Hematopoietic multipotent progenitor cell treated with erythropoietin and hydrocortisone succinate and interleukin-3 and kit ligand, for 8 days (in vitro differentiated cells): ENCODE measurements at regions not wholly inside any gene's neighbourhood (a gene's known extent, or its start where the extent isn't known, plus 50 kb on each side); places are given as distances from the start of the nearest gene placed in this dataset.
"Not testable (repeated sequence)": the region's sequence is repeated elsewhere in the genome, so short reads cannot be mapped to it uniquely, and the experiment has no call there.

Source experiments
- DNase-seq: peaks from one replicate; pipeline ENCODE4 v3.0.0-alpha.2; 2015

DNA sequence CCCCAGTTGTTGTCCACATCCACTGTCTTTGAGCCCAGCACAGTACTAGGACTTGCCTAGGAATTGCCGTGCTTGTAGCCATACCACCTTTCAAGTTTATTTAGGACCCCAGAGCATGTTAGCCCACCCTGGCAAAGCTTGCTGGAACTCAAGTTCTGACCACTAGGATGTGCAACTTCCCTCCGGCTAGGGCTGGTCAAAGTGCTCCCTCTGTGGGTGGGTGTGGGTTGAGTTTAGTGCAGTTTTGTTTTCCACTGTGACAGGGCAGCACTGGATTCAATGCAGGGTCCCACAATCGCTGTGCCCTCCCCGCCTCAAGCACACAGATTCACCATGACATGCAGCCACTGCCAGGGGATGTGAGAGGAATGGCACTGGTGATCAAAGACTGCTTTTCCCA is 96.0 kb downstream of the RASGEF1B start:
- no peak for DNase-seq

DNA sequence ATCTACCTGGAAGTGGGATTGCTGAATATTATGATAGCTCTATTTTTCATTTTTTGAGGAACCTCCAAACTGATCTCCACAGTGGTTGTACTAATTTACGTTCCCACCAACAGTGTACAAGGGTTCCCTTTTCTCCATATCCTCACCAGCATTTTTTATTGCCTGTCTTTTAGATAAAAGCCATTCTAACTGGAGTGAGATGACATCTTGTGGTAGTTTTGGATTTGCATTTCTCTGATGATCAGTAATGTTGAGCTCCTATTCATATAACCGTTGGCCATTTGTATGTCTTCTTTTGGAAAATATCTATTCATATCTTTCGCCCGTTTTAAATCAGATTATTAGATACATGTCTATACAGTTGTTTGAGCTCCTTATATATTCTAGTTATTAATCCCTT is 101.8 kb downstream of the RASGEF1B start:
- no peak for DNase-seq

DNA sequence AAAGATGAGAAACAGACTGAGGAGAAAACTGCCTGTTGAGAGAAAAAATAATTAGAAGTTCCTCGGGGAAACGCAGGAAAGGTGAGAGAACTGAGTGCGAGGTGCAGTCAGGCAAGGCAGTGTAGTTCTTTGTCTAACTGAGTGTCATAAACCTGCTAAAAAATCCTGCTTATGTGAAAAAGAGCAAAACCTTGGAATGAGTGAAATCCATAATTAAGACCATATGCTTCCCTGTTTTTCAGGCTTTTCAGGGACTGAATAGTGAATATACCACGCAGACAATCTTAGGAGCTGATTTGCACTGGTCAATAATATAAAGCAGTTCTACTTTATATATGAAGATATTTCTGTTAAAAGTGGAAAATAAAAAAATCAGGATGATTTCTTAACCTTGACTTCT is 104.9 kb downstream of the RASGEF1B start:
- no peak for DNase-seq

DNA sequence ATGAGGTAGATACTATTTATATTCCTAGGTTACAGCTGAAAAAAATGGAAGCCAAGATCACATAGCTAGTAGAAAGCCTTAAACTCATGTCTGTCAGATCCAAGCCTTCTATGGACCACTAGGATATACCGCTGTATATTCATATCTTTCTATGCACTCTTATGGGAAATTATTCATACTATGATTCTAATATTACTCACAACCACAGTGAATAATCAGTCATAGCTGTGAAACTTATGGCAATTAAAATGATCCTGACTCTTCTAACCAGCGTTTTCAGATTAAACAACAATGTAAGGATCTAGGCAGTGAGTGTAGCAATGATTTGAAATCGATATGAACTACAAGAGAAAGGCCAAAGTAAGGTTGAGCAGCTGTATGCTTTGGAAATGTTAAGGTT is 111.0 kb downstream of the RASGEF1B start:
- DNase-seq, result no peak

DNA sequence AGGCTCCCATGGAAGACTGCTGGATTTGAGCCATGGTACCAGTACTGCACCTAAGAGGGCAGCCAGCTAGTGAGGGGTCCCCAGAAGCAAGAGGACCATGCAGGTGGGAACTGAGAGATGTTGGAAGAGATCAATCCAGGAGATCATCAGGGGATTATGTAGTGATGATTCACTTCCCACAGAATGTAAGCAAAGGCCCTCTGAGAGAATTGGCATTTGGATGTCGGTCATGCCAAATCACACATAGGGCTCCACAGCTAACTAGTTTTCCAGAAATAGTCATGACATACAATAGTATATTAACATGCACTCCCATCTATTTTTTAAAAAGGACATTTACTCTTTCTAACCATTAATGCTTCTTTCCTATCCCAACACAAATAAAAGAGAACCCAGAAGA is 112.5 kb downstream of the RASGEF1B start:
- no peak for DNase-seq

DNA sequence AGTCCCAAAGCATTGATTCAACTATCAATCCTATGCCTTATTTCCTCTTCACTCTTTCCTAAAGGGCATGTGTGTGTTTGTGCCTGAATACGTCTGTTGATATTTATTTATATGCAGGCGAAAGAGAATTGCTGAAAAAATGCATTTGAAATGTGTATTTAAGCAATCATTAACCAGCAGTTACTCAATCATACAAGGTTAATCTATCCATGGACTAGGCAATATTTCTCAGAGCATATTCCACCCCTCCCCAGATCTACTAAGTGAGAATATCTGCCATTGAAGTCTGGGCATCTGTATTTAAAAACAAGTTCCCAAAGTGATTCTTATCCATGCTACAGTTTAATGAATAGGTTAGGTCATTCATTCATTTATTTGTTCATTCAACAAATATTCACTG is 113.6 kb downstream of the RASGEF1B start:
- DNase-seq, result no peak

DNA sequence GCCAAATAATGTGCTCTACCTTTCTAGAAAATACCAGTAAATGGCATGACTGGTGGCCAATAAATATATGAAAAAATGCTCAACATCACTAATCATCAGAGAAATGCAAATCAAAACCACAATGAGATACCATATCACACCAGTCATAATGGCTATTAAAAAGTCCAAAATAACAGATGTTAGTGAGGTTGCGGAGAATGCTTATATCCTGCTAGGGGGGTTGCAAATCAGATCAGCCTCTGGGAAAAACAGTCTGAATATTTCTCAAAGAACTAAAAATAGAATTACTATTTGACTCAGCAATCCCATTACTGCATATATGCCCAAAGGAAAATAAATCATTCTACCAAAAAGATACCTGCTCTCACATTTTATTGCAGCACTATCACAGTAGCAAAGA is 115.1 kb downstream of the RASGEF1B start:
- no peak for DNase-seq

DNA sequence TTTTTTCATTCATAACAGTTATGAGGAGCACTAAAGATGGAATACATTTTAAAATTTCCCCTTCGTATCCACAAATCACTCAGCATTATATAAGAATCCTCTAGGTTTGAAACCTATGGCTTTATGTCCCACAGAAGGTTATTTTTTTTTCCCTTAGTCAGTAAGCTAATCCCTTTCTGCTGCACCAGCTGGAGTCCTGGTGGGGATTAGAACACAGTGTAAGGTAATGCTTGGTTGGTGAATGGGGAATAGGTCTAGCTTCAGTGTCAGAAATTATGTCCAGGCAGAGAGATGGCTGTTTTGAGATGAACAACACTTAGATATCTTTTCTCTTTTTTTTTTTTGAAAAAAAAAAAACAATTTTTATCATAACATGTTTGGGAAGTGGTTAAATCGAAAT is 116.6 kb downstream of the RASGEF1B start:
- no peak for DNase-seq

DNA sequence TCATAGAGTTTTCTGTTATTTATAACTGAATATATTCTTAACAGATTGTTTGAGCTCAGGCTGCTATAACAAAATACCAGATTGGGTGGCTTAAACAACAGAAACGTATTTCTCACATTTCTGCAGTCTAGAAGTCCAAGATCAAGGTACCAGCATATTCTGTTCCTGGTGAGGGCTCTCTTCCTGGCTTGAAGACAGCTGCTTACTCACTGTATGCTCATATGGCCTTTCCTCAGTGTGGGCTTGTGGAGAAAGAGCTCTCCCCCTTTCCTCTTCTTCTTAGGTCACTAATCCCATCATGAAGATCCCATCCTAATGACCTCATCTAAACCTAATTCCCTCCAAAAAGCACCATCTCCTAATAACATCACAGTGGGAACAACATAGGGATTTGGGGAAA is 117.8 kb downstream of the RASGEF1B start:
- no peak for DNase-seq

DNA sequence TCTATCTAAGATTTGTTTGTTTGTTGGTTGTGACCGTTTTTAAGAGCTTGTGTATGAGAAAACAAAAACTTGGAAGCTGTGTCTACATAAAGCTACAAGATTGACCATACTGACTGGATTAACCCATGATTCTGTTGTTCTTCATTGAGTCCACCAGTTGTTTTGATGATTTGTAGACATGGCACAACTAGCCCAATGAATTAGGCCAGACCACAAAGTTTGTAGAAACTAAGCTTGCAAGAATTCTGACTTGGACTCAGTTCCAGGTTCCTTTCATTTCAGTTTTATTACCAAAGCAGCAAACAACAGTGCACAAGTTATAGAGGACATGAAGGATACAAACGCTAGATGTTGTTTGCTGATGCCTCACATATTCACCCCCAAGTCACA is 119.3 kb downstream of the RASGEF1B start:
- DNase-seq, result no peak

DNA sequence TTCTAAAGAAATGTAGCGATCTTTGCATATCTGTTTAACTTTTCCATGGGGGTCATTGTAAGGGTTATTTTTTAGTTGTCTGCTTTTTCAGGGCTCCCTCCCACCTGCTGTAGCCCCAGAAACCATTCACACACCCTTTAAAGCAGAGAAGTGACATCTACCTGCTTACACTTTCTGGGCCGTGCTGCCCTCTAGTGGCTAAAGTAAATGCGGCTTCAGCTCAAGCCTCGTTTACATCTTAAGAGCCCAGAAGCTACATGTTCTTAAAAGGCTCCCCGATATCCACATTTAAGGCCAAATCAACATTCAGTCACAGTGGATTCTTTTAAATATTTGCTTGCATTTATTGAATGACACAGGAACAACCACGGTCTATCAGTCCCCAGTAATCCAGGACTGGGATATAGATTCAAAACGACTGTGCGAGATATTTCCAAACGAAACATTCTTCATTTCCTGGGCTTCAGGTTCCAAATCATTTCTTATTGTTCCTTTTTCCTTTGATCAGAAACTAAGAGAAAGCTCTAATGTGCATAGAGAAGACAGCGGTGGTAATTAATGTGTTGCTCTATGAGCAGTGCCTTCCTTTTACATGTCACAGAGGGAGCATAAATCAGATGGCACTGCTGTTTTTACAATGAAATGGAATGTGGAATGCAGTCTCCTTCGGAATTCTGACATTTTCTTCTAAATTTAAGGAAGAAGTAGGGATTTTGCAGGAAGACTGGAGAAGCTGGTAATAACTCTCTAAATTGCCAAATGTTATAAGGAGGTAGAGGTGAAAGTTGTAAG is 119.9 kb downstream of the RASGEF1B start:
- peak; percentile 82 for DNase-seq

DNA sequence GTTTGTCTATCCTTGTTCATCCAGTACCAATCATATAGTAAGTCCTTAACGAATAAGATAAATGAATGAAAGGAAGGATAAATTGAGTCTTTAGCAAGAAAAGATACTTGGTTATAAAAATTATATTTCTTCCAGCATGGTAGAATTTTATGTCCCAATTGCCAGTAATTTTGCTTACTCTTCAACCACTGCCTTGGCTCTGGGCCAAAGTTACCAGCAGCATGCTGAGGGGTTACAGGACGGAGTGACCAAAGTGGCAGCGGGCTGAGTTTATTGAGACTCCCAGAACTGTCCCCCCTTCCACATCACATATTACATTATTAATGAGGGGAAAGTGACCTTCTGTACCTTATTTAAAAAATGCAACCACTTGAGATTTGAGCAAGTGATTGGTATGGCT is 121.7 kb downstream of the RASGEF1B start:
- DNase-seq, result no peak

DNA sequence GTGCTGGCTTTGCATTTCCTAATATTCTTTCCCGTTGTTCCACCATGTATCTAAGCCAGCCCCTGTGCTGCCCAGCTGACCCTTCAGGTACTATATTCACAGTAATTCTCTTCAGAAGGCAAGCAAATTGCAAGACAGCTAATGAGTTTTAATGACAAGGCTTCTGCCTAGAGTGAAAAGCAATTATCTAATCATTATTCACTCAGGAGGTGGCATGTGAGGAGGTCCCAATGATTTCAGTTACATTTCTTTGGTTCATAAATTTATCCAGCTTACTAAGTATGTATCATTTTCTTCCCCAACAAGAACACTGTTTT is 123.0 kb downstream of the RASGEF1B start:
- no peak for DNase-seq

DNA sequence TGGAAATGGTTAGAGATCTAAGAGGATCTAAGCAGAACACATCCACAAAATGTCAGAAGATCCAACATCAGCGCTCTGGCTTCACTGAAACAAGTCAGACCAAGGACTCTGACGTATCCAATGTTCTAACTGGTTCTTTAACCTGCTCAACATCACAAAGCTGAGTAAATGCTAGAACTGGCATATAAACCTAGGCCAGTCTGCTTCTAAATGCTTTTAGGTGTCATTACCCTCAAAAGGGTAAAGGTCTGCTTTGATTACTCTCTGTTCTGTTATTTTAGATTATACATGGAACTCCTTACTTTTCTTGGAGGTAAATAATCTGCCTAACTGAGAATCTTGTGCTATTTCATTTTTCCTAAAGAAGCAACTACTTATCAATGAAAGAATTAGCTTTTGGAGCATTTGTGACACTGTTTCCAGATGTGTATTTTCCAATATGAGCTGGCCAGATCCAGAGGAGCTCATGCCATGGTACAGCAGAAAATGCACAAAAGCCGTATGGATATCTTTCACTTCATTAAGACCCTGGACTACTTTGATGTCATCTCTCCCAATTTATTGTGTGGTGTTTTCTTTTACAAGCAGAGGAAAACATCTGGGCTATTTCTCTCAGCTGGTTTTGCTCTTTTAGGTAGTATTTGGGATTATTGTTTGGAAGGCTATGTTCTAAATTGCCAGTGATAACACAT is 123.5 kb downstream of the RASGEF1B start:
- DNase-seq, result no peak

DNA sequence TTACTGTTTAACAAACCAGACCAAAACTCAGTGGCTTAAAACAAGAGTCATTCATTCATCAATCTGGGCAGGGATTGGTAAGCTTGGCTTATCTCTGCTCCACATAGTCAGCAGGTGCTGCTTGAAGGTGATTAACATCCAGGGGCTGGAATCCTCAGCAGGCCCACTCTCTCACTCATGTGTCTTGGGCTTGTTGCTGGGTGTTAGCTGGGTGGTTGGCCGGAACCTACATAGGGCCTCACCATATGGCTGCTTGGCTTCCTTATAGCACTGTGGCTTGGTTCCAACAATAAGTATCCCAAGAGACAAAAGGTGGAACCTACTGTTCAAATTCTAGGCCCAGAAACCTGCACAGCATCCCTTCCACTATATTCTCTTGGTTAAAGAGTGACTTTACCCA is 125.0 kb downstream of the RASGEF1B start:
- DNase-seq, result no peak

DNA sequence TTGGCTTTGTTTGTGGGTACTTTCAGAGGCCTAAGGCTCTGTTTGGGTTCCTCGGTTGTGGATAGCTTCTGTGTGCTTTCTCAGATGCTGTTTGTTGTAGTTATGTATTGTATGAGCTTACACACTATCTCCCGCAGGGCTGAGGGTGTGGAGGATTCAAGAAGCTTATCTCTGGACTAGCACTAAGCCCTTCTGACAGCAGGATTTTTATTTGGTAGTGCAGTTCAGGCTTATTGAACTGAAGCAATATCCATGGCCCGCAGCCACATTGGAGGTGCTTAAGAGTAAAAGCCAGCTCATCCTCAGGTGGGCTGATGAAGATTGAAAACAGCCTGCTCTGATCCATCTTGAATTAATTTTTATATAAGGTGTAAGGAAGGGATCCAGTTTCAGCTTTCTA is 128.2 kb downstream of the RASGEF1B start:
- no peak for DNase-seq

DNA sequence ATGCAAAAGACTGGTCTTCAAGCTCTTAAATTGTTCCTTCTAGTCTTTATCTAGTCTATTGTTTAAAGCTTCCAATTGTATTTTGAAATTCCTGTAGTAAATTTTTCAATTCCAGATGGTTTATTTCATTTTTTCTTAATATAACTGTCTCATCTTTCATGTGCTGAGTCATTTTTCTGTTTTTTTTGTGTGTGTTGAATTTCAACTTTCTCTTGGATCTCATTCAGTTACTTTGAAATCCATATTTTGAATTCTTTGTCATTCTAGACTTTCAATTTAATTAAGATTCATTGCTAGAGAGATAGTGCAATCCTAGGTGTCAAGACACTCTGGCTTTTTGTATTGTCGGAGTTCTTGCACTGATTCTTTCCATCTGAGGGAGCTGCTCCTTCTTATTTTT is 128.0 kb upstream of the PRKG2 start:
- DNase-seq, result no peak

DNA sequence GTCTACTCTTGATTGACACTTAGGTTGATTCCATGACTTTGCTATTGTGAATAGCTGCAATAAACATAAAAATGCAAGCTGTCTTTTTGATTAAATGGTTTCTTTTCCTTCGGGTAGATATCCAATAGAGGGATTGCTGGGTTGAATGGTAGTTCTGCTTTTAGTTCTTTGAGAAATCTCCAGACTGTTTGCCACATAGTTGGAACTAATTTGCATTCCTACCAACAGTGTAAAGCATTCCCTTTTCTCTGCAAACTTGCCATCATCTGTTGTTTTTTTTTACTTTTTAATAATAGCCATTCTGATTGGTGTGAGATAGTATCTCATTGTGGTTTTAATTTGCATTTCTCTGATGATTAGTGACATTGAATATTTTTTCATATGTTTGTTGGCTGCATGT is 122.2 kb upstream of the PRKG2 start:
- DNase-seq, result no peak

DNA sequence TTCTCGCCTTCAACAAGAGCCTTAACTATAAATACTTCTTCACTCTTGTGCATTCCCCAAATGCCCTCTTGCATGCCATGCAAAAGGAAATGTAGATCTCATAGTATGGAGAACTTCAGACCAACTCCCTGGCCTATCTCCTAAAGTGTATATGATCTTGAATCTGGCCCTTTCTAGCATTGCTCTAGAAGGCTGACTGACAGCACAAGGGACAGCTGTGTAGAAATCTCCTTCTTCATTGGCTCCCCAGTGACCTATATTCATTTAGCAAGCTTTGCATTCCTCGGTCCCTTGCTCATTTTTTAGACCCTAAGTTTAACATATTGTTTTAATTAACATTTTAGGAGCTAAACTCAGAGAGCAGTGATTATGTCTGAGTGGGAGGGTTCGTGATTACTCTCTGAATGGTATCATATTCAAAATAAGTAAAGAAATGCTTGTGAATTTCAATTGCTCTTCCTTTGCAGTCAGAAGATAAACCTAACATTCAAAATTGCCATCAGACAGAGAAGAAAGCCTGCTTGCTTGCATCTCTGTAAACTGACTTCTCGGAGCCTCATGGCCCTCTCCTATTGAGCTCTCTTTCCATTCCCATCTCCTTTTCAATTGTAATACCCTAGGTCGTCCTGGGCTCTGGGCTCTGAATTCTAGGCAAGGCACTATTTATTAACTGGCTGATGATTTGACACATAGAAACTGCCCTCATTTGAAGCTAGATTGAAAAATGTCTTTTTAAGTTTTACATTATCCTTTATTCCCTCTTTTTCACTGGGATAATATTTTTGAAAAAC is 120.3 kb upstream of the PRKG2 start:
- no peak for DNase-seq

DNA sequence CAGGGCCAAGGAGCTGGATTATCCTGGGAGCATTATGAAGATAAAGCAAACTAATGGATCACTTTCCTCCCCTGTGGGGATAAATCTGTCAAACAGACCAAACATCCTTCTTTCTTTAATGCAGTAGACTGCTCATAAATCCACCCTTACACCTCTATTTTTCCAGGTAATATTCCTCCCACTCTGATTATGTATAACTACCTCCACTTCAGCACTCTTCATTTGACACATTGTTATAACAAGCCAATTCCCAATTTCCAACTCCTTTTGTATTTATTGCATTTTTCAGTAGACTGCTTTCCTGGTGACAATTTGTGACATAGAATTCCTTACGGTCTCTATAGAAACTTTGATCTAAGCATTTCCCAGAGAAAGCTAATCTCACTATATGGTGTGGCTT is 115.0 kb upstream of the PRKG2 start:
- no peak for DNase-seq

DNA sequence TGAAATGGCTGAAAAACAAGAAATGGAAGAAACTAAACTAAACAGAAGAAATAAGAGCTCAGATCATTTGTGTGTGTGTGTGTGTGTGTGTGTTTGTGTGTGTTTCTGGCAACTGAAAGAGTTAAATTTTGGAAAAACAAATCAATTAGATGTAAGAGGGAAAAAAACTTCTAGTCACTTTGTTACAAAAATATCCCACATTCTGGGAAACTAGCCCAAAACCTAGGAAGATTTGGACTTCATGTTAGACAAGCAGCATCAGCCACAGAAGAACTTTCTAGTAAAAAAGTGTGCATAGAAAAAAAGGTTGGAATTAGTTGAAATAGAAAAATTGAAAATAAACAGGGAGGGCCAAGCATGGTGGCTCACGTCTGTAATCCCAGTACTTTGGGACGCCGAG is 111.6 kb upstream of the PRKG2 start:
- DNase-seq, result no peak

DNA sequence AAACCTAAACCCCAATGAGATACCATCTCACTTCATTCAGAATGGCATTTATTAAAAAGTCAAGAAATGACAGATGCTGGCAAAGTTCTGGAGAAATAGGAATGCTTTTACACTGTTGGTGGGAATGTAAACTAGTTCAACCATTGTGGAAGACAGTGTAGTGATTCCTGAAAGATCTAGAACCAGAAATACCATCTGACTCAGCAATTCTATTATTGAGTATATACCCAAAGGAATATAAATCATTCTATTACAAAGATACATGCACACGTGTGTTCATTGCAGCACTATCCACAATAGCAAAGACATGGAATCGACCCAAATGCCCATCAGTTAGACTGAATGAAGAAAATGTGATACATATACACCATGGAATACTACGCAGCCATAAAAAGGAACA is 109.6 kb upstream of the PRKG2 start:
- not testable (repeated sequence) for DNase-seq

DNA sequence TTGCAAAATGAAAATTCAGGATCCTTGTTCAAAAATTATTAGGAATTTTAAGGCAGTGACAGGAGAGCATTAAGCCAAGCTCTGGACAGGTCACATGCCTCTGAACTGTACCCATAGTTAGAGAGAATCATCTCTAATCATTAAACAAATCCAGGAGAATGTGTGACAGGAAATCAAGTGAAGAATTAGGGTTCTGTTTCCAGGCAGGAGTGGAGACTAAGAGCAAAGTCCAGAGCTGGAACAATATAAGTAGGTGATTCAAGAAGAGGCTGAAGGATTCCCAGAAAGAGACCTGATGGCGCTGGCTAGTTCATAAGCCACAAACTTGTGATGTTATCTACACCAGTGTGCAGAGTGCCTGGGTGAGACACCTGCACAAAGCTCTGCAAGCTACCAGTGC is 104.6 kb upstream of the PRKG2 start:
- DNase-seq, result no peak

DNA sequence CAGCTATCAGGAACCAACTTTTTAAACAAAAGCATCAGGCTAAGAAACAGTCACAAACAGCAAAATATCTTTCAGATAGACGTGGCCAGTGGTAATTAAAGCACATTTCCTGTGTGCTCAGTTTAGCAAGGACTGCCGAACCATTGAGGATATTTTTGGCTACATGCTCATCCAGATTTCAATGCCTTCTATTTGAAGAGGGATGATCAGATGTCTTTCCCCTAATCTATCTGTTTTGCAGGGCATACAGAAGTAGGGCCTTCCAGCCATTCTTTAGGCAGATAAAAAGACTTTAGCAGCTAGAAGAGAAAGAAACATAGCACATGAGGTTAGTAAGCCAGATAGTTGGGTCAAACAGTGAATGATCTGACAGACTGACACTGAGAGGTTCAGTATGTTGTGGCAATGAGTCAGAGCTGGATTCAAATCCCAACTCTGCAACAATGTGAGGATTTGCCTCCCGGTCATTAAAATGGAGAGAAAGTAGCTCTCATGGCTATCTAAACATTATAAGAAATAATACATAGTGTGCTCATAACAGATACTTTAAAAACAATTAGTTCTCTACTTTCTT is 100.0 kb upstream of the PRKG2 start:
- DNase-seq, result no peak
